ENCODE measurements at regions not wholly inside any gene's neighbourhood (a gene's known extent, or its start where the extent isn't known, plus 50 kb on each side); places are given as distances from the start of the nearest gene placed in this dataset.
A peak's percentile ranks its signal among the peaks of the same experiment; 100 is the strongest.

DNA sequence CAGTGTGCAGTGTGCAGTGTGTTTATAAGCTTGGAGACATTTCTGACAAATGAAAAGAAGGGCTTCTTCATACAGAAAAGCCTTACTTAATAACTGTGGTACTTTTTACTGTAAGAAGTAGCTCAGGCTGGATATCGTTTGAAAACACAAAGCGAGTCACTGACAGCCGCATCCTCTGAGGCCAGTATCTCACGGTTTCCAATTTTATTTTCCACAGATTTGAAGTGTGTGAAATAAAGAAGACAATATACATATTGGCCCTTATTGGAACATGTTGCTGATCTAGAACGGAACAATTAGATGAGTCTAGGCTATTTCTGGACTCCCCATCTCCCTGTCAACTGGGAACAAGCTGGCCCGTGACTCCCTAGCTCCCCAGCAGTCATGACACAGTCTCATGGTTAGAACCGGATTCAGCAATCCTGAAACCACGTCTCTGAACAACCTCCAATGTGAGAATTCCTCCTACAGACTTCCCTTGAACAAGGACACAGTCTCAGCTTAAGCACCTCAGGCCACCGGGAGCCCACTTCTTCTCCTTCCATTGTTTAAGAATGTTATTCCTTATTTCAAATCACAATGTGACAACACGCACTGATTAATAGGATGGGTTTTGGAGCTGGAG, 484.5 kb downstream of the COG6 start:
- 62 to 70% methylated on average over 10 of the region's 10 CpGs for whole genome bisulfite sequencing, 2 donors
- no peak for DNase-seq

DNA sequence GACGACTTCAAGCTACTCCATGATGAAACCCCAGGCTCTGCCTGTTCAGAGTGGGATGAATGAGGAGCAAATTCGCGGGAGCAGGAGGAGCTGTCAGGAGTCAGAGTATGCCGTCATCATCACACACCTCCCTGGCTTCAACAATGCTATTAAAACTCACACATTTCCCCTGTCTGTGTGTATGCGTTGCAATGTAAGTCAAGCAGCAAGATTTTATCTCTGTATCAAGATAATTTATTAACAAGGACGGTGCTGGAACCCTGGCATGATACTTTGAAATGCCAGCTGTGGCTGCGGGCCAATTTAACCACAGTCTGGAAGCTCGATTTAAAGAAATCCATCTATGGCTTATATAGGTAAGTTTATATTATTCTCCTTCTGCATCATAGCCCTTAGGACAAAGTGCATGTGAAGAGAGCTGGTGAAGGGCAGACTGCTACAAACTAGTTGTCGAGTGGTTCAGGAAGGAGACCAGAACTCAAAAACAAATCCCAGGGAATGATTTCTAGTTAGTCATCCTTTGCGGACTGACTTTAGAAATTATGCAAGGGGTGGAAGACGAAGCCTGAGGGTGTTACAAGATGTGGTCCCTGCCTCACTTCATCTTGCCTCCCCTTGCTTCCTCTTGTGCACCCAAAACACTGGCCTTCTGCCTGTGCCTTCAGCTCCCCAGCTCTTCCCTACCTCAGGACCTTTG, 486.5 kb downstream of the COG6 start:
- H3K27me3 ChIP-seq: no peaks in the 10 kb centered on the region
- WGBS, 2 donors: 79 to 86% methylated on average over 11 of the region's 11 CpGs
- no peak overlapping the region for H3K4me3 ChIP-seq
- DNase-seq (no peak), ATAC-seq (no peak)
- peaks cover 0 to 8% (median 0%) of the 10 kb centered on the region in 9 donors for H3K4me1 ChIP-seq
- H3K36me3 ChIP-seq: no peaks in the 10 kb centered on the region
- no peaks in the 10 kb centered on the region for H3K9me3 ChIP-seq
- TF ChIP-seq, protein P1, sequence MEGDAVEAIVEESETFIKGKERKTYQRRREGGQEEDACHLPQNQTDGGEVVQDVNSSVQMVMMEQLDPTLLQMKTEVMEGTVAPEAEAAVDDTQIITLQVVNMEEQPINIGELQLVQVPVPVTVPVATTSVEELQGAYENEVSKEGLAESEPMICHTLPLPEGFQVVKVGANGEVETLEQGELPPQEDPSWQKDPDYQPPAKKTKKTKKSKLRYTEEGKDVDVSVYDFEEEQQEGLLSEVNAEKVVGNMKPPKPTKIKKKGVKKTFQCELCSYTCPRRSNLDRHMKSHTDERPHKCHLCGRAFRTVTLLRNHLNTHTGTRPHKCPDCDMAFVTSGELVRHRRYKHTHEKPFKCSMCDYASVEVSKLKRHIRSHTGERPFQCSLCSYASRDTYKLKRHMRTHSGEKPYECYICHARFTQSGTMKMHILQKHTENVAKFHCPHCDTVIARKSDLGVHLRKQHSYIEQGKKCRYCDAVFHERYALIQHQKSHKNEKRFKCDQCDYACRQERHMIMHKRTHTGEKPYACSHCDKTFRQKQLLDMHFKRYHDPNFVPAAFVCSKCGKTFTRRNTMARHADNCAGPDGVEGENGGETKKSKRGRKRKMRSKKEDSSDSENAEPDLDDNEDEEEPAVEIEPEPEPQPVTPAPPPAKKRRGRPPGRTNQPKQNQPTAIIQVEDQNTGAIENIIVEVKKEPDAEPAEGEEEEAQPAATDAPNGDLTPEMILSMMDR (IDR thresholded peaks at IDR 0.05): no peak
- intact Hi-C loops (cut with DNase I): no loop called here
- H3K27ac ChIP-seq: no peak overlapping the region

More for the DNA sequence above, 484.5 kb downstream of the COG6 start:
- peak in 2 of 8 donors; percentile 24 to 42 for ATAC-seq
- no peaks in the 10 kb centered on the region for H3K27me3 ChIP-seq
- no peaks in the 10 kb centered on the region for H3K36me3 ChIP-seq
- H3K4me1 ChIP-seq: no peaks in the 10 kb centered on the region
- no peak overlapping the region for H3K4me3 ChIP-seq
- TF ChIP-seq, protein P1 (IDR thresholded peaks at IDR 0.05): no peak
- H3K27ac ChIP-seq: no peak overlapping the region
- H3K9me3 ChIP-seq: no peaks in the 10 kb centered on the region
- intact Hi-C loops (cut with DNase I): no loop called here

DNA sequence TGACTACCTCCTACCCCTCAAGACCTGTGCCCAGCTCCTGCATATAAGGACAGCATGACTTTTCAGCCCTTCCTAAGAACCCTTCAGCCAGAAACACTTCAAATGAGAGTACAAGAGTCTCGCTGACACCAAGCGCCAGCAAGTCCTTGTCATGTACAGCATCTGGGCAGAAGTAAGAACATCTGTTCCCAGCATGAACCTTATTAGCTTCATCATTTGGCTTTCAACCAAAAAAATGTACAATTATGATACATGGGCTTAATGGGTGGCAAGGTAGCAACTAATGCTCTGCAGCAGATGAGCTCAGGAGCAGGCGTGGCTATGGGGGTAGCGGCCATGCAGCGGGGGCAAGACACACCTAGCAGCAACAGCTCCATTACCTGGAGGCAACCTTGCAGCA, 487.6 kb downstream of the COG6 start:
- no peaks in the 10 kb centered on the region for H3K36me3 ChIP-seq
- ATAC-seq: no peak
- no peaks in the 10 kb centered on the region for H3K27me3 ChIP-seq
- H3K27ac ChIP-seq: no peak overlapping the region
- DNase-seq: no peak
- no peak overlapping the region for H3K4me3 ChIP-seq
- H3K9me3 ChIP-seq: no peaks in the 10 kb centered on the region
- WGBS, 2 donors: 75 to 77% methylated on average over 5 of the region's 5 CpGs
- peaks cover 0 to 8% (median 0%) of the 10 kb centered on the region in 9 donors for H3K4me1 ChIP-seq
- TF ChIP-seq, protein P1 (IDR thresholded peaks at IDR 0.05): no peak
- intact Hi-C loops (cut with DNase I): no loop called here

DNA sequence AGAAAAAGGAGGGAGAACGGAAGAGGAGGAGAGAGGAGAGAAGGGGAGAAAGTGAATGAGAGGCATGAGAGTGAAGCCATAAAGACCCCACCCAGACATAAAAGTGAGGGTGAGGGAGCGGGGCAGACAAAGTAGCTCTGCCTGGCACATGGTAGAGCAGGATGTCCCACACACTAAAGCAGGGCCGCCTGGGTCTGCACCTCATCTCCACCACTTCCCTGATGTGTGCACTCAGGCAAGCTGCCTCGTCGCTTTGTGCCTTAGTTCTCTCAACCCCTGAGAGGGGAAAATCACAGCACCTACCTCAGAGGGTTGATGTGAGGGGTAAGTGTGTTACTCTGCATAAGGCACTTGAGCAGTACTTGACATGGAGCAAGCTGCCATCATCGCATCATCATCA, 488.1 kb downstream of the COG6 start:
- H3K36me3 ChIP-seq: no peaks in the 10 kb centered on the region
- H3K4me3 ChIP-seq: no peak overlapping the region
- 90 to 95% methylated on average over 6 of the region's 6 CpGs for WGBS, 2 donors
- intact Hi-C loops (cut with DNase I): no loop called here
- ATAC-seq: no peak
- peaks cover 0 to 8% (median 0%) of the 10 kb centered on the region in 9 donors for H3K4me1 ChIP-seq
- H3K27ac ChIP-seq: no peak overlapping the region
- TF ChIP-seq, protein P1 (IDR thresholded peaks at IDR 0.05): no peak
- no peaks in the 10 kb centered on the region for H3K9me3 ChIP-seq
- no peak for DNase-seq
- H3K27me3 ChIP-seq: no peaks in the 10 kb centered on the region

All from heart right ventricle (tissue), 16 donors.